Hematopoietic multipotent progenitor cell treated with erythropoietin and hydrocortisone succinate and interleukin-3 and kit ligand, for 6 days (in vitro differentiated cells): ENCODE measurements at regions not wholly inside any gene's neighbourhood (a gene's known extent, or its start where the extent isn't known, plus 50 kb on each side); places are given as distances from the start of the nearest gene placed in this dataset.

Experiments
- DNase-seq: peaks from one replicate; pipeline ENCODE4 v3.0.0-alpha.2; 2015

GRCh38 chr17:33651686-33652085 is 358.6 kb upstream of the ASIC2 start:
- no peak for DNase-seq

- no peak for DNase-seq
Measured at GRCh38 chr17:33652731-33653398, 359.8 kb upstream of the ASIC2 start.

DNA sequence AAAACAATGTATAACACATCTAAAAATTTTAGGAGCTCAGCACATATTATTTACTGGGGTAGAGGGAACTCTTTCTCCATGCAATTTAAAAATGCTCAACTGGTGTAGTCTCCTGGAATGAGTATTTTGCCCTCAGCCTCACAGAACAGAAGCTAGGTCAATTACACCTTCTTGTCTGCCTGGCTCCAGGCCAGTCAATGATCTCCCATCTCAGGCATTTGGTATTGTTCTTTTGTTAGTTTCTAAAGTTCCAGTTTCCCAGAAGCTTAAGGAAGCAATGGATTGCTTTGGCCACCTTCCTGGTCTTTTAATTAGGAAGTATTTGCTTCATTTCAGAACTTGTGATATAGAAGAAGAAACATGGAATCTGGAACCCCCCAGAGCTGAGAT is 360.3 kb upstream of the ASIC2 start:
- no peak for DNase-seq

- DNase-seq, result no peak
Measured at GRCh38 chr17:33657181-33657580, 364.1 kb upstream of the ASIC2 start.

DNA sequence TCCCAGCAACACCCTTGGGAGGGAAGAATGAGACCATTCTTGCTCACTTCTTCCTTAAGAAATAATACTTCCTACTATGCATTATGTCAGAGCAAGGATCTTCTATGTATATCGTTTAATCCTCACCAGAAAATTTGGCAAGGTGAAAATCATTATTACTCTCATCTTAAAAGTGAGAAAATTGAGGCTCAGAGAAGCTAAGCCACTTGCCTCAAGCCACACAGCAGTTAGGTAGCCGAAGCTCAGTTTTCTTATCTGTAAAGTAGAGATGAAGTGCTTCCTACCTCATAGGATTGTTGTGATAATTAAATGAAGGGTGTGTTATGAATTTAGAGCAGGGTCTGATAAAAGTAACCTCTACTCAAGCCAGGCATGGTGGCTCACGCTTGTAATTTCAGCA is 368.9 kb upstream of the ASIC2 start:
- no peak for DNase-seq

- DNase-seq, result no peak
Measured at GRCh38 chr17:33664116-33664840, 371.2 kb upstream of the ASIC2 start.

DNA sequence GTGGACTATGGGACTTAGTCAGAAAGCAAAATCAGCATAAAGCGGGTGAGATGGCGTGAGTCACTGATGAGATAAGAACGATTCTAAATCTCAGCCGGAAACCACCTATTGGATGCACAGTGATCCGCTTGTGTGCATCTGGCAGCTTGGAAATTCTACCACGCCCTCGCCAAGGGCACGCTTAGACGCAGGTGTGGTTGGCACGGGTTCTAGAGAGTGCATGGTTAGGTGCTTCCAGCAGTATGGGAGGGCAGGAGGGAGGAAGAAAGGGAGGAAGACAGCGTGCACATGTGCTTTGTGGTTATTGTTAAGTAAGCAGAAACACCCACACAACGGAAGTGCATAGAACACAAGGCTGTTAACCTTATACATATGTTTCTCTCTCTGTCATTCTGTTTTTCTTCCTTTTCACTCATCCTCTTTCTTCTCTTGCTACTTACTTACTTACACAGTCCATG is 374.0 kb upstream of the ASIC2 start:
- DNase-seq, result peak; percentile 2

- DNase-seq, result peak; percentile 25
Measured at GRCh38 chr17:33667671-33668070, 374.6 kb upstream of the ASIC2 start.

GRCh38 chr17:33668516-33668915 is 375.4 kb upstream of the ASIC2 start:
- DNase-seq, result no peak

DNA sequence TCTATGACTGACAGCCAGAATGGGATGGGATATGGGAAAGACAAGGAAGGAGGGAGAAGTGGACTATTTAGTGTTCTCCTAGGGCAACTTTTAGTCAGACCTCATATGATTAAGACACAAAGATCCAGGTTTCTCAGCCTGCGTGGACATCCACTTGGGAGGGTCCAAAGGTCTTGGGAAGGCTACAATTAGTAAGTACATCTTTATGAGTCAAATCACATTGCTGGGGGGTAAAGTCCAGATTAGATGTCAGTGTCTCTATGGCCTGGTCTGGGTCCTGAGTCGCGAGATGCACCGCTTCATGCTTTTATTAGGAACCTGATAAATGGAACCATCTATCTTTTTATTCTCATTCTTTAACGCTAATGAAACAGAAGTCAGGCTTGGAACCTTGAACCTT is 378.4 kb upstream of the ASIC2 start:
- DNase-seq, result no peak

GRCh38 chr17:33674685-33675084 is 381.6 kb upstream of the ASIC2 start:
- peak; percentile 78 for DNase-seq

DNA sequence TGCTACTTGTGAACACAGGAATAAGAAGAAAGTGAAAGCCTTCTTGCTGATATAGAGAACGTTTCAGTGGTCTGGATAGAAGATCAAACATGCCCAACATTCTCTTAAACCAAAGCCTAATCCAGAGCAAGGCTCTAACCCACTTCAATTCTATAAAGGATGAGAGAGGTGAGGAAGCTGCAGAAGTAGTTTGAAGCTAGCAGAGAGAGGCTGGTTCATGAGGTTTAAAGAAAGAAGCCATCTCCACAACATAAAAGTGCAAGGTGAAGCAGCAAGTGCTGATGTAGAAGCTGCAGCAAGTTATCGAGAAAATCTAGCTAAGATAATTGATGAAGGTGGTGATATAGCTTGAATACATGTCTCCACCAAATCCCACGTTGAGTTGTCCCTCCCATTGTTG is 383.3 kb upstream of the ASIC2 start:
- DNase-seq, result no peak

- no peak for DNase-seq
Measured at GRCh38 chr17:33679595-33679994, 386.5 kb upstream of the ASIC2 start.

GRCh38 chr17:33680472-33680871 is 387.4 kb upstream of the ASIC2 start:
- no peak for DNase-seq

- DNase-seq, result no peak
Measured at GRCh38 chr17:33682599-33682998, 389.5 kb upstream of the ASIC2 start.

DNA sequence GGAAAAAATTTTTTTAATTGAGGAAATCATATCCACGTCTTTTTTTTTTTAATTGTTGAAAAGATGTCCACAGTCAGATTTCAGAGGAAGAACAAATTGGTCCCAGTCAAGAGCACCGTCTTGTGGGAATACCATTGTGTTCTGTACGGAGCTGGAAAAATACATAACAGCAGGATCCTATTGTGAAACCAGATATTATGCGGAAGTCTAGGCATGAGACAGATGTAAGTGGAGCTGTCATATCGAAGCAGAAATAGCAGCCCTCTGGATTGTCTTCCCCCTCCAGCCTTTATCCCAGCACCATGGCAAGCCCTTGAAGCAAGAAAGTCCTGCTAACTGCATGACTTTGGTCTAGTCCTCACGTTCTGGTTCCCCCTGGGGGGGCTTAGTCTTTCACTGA is 391.6 kb upstream of the ASIC2 start:
- DNase-seq, result no peak

DNA sequence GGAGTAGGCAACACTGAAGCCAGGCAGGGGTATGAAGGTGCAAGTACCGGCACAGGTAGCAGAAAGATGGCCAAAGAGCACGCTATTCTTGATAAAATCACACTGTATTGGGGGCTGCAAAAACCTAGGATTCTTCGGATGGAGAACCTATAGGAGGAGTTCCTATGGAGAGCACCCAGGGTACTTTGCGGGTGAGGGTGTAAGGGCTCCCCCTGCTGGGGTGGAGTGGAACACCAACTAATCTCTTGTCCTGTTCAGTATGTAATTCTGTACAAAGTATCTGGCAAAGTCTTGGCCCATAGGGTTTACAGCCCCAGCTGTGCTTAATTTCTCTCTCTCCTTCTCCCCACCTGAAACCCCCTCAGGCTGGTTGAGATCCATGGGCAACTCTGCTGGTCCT is 393.1 kb upstream of the ASIC2 start:
- DNase-seq, result peak; percentile 30

DNA sequence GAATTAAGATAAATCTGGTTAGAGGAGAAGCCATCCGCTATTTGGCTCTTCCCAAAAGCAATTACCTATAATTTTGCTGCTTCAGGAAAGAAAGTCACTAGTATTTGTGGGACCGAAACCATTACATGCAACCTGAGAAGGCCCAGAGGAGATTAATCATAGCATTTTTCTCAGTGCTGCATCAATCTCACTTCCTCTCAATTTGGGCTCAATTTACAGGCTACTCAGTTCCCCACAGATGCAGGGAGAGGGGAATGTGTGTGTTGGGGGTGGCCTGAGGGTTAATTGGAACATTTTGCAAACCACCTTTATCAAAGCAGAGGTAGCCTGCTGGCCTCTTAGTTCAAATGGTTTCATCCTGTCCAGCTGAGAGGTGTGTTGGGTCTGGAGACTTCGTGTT is 394.7 kb upstream of the ASIC2 start:
- DNase-seq, result no peak

DNA sequence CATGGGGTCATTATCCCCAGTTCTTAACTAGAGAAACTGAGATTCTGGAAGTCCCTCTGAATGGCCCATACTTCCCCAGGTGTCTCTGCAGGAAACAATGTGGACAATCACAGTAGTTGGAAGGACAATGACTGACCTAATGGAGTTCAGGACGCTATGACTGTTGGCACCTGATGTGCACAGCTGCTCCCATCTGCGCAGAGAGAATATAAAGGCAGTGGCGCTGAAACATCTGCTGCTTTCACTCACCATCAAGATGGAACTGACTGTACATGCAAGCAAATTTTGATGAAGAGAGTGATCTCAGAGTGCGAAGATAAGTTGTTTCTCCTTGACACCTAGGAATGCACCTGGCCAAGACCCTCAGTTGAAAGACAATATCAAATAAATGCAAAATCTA is 395.7 kb upstream of the ASIC2 start:
- DNase-seq, result no peak

DNA sequence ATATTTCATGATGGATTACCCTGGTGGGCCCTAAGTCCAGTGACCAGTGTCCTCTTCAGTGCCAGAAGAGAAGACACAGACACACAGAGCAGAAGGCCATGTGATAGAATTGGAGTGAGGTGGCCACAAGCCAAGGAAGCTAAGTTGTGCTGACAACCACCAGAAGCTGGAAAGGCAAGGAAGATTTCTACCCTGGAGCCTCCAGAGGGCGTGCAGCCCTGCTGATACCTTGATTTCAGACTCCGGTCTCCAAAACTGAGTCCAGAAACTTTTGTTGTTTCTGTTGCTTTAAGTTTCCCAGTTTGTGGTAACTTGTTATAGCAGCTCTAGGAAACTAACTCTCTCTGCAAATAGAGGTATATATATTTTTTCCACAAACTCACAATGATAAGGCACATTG is 396.6 kb upstream of the ASIC2 start:
- peak; percentile 7 for DNase-seq

DNA sequence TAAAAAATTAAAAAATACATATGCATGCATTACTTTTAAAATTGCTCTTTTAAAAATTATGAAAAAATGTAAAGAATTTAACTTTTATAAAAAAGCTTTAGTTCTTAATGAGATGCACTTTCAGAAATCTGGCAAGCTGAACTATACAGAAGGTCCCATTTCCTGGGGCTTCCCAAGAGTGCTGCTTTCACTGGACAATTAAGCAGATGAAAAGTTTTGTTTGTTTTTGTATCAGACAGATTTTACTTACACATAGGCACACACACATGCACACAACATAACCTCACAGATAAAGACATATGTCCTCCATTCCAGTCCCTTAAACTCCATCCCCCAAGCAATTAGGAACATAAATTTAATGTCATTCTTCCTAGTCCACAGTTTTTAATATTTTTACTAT is 402.3 kb upstream of the ASIC2 start:
- DNase-seq, result no peak

- no peak for DNase-seq
Measured at GRCh38 chr17:33696102-33696501, 403.0 kb upstream of the ASIC2 start.

DNA sequence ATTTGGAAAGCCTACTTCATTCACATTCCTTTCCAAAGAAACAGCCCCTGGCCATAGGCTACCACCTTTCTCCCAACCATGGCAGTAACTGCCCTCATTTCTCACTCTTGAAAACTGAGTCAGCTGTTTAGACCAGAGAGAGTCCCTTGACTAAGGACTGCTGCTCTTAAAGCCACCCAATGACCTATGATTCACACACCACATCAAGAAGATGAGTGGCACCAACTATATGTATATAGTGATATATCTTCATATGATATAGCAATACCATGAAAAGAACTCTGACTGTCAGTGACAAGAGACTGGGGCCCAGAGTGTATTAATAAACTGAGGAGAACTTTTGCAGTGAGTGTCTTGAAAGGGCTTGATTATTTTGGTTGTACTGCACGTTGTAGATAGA is 404.5 kb upstream of the ASIC2 start:
- no peak for DNase-seq

DNA sequence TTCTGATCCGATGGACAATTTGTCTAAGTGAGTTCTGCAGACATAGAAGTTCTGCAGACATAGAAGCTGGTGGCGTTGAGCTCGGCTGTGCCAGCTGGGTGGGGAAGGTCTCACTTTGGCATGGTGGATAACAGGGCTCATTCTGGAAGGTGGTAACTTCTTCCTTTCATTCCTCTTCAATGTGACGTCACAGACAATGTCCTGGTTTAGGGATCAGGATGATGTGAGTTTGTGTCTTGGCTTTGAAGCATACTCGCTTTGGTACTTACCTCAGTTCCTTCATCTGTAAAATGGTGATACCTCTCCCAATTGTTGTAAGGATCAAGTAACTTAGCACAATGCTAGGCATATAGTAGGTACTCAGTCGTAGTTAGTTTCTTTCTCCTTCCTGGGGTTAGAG is 408.8 kb upstream of the ASIC2 start:
- no peak for DNase-seq

DNA sequence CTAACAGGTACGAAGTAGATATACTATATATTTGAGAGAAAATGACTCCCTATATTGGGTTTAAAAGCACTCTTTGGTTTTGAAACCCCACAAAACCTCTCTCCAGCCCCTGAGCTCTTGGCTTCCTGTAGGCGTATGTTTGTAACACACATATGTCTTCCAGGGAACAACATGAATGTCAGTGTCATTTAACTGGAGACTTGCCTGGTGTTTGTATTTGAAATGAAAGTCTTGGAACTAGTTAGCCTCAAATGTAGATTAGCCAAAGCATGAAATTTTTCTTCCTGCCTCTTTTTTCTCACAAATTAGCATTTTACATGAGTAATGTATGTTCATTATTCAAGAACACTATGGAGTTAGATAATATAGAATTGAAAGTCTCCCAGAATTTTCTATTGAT is 411.8 kb upstream of the ASIC2 start:
- no peak for DNase-seq
